CD4-positive, alpha-beta T cell treated with Interleukin-17A for 4 hours (primary cell): ENCODE measurements at regions not wholly inside any gene's neighbourhood (a gene's known extent, or its start where the extent isn't known, plus 50 kb on each side); places are given as distances from the start of the nearest gene placed in this dataset.
"Not testable (repeated sequence)": the region's sequence is repeated elsewhere in the genome, so short reads cannot be mapped to it uniquely, and the experiment has no call there.

Source experiments
- DNase-seq: peaks from one replicate; pipeline ENCODE4 v3.0.0-alpha.2; 2020; ENCODE audit warnings: mixed read lengths

DNA sequence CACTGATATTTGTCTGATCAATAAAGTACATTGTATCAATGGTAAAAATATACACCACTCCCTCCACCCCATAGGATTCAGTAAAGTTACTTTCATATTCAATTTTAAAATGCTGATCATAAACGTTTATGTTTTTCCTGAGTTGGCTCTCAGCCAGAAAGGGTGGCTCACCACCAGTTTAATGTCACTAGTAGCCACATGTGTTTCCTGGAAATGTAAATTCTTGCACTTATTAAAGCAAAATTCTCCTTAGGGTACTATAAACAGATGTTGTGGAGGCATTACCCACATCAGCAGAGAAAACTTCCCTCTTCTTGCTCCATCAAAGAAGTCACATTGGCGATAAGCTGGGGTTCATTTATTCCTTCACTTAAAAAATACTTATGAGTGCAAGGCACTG is 210.3 kb downstream of the SREK1 start:
- no peak for DNase-seq

DNA sequence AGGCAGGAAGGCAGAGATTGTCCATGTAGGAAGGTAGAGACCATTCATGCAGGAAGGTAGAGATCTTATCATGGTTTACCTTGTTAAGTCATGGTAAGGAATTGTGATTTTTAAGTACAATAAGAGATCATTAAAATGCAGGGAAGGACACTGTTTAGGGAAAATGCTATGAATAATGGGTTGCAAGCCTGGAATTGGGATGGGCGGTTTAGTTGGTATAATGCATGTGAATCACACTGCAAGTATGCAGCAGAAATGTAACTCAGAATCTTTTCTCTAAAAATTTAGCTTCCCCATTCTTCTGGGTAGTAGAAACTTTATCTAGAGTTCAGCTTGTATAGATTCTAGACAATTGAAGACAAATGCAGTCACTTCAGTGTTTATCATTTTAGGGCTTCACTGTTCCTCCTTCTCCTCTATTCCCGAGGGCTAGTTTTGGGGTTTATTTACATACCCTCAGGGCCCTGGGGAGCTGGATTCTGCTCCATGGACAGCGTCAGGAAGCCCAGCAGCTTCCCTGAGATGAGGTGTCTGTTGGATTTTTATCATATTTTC is 212.0 kb downstream of the SREK1 start:
- no peak for DNase-seq

DNA sequence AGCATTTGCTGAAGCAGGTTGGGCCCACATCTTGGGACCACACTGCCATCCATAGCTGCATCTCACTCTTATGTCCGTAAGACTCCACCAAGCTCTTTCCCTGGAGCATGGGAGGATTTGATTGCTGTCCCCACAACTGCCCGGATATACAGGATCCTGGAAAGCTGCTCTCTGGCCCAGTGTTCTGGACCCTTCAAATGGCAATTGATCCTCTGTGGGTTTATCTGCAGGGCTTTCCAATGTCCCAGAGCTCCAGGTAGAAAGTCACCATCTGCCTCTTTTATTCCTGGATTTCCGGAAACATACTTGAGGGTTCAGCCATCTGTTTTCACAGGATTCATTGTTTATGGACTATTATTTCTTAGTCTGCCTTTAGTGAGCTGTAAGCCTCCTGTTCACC is 214.6 kb downstream of the SREK1 start:
- no peak for DNase-seq

DNA sequence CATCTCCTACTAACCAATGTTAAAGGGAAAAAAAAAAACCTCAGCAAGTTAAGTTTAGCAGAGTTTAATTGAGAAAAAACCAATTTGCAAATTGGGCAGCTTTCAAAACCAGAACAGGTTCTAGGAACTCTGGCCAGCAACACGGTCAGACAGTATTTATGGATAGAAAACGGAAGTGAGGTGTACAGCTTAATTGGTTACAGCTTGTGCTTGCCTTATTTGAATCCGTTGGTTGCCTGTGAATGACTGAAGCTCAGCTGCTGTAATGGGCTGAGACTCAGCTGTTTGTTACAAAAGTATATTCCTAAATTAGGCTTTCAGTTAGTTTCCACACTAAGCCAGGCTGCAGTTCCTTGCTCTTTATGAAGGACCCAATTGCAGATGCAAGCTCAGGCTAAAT is 217.0 kb downstream of the SREK1 start:
- no peak for DNase-seq

DNA sequence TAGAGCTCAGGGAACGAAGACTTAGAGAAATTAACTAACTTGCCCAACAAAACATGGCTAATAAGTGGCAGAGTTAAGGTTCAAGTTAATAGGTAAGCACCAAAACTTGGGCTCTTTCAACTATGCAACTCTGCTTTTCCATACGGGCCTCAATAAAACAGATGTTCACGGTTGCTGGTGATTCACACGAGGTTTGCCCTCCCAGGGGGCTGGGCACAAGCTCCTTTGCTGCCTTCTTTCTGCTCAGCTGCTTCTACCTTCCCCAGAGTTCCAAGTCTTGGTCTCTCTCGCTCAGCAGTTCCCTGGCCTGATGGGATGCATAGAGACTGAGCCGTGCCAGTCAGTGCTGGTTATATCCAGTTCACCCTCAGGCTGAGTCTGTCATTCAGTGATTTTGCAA is 217.9 kb downstream of the SREK1 start:
- no peak for DNase-seq

DNA sequence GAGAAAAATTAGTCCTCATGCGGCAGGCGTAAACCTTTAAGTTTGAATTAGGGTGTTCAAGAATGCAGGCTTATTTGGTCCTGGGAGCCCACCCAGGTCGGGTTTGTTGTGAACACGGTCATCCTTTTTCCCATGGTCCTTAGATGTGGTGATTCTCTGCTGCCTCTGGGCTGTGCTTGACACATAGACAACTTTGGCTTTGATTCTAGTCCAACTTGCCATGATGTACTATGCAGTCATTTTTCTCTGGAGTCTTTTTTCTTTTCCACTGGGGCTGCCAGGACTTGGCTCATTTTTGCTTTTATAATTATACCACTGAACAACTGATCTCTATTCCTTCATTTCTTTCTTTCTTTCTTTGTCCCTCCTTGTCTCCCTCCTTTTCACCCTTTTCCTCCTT is 218.6 kb downstream of the SREK1 start:
- no peak for DNase-seq

DNA sequence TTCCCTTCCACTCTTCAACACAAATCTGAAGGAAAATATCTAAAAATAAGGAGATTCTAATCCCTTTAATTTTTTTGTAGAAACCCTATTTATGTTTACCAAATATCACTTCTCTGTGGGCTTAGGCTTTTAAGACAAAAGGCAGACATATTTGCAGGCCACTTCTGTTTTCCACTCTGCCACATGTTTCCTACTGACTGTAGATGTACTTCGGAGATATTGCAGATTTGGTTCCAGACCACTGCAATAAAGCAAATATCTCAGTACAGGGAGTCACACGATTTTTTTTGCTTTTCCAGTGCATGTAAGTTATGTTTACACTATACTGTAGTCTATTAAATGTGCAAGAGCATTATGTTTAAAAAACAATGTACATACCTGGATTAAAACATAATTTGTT is 219.0 kb downstream of the SREK1 start:
- DNase-seq: no peak

DNA sequence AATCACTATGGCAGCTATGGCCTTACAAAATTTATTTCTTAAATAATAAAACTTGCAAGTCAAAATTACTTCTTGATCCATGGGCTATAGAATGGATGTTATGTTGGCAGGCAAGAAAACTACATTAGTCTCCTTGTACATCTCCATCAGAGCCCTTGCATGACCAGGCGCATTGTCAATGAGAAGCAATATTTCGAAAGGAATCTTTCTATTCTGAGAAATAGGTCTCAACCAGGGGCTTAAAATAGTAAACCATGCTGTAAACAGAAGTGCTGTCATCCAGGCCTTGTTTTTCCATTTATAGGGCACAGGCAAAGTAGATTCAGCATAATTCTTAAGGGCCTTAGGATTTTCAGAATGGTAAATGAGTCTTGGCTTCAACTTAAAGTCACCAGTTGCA is 220.1 kb downstream of the SREK1 start:
- no peak for DNase-seq

DNA sequence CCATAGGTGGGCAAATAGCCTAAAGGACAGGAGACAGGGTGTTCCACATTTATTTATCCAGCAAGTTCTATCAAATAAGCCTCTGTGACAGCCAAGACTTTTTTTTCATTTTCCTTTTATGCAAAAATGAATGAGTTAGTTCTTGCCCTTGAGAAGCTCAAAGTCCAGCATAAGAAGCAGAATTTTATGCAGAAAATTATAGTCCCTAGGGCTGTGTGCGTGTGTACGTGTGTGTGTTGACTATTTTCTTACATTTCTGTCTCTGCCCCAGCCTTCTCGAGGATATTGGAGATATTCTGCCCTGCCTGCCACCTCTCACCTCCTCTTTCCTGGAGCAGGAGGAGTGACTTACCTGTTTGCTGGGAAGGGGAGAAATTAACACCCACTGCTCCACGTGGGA is 221.9 kb downstream of the SREK1 start:
- DNase-seq: no peak

DNA sequence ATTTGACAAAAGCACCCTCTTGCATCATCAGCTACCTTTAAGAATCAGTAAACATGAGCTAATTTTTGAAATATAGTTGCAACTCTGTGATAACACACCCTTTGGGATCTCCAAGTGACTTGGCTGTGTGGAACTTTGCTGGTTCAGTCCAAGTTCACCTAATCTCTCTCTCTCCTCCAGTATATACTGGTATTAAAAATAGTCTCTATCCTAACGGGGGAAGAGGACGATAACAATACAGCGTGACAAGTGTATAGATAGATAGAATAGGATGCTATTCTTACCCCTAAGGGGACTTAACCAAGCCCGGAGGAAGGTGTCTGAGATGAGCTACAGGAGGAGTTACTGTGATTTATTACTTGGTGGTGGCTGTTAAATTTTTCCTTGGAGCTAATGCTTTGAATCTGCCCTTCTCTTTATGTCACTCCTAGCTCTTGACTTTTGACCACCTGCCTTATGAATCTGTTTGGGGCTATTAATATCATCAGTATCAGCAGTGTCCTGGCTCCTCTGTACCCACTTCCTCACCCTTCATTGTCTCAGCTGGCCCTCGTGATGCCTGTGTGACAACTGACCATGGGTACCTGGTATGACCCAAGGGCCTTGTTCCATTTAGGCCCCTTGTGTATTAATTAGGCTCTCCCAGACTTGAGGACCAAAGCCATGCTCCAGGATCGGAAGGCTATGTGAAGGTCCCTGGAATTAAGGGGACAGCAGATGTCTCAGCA is 223.9 kb downstream of the SREK1 start:
- no peak for DNase-seq

DNA sequence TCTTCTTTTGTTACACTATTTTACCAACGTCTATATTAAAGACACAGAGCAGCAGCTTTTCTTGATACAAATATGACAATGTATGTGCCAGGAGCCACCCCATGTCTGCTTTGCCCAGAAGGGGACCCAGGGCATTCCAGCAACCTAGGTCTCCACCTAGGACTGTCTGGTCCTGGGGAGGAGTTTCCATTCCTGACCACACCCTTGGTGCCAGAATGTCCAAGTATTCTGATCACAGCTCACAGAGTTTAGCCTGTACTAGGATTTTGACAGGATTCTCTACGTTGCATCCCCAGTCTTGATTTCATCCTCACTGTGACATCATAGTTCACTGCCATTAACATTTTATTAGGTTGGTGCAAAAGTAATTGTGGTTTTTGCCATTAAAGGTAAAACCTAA is 224.7 kb downstream of the SREK1 start:
- DNase-seq: no peak

DNA sequence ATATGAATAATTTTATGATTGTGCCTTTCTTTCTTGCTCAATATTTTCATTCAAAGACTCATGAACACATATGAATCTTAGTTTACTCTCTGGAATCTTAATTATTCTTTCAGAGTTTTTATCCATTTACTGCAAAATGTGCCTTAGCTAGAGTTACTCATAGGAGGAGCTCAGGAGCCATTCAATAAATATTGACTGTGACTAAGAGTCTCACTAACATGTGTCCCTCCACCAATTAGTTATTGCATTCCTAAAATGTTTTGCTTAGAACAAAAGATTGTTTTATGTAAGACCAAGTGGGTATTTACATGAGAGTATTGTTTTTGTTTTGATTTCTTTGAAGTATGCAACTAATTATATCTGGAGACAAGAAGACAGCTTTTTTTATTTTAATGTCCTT is 218.4 kb upstream of the MAST4 start:
- no peak for DNase-seq

DNA sequence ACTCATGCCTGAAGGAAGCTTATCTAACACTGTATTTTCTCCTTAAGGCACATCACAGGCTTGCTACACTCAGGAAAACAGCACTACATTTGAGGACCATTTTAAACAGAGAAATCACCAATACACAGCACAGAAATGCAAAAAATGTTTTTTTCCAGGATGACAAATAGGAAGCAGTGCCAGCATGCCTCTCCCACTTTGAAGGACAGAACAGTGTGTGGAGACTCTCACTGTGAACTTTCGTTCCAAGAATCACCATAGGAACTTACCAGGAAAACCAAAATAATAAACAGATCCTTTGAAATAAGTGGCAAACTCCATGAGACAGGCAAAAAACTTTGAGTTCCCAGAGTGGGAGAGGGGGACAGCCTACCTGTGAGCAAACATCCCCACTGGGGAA is 217.8 kb upstream of the MAST4 start:
- DNase-seq: no peak

DNA sequence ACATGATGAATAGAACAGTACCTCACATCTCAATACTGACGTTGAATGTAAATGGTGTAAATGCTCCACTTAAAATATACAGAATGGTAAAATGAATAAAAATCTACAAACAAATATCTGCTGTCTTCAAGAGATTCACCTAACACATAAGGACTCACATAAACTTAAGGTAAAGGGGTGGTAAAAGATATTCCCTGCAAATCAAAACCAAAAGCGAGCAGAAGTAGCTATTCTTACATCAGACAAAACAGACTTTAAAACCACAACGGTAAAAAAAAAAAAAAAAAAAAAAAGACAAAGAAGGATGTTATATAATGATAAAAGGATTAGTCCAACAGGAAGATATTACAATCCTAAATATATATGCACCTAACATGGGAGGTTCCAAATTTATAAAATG is 214.0 kb upstream of the MAST4 start:
- DNase-seq: no peak

DNA sequence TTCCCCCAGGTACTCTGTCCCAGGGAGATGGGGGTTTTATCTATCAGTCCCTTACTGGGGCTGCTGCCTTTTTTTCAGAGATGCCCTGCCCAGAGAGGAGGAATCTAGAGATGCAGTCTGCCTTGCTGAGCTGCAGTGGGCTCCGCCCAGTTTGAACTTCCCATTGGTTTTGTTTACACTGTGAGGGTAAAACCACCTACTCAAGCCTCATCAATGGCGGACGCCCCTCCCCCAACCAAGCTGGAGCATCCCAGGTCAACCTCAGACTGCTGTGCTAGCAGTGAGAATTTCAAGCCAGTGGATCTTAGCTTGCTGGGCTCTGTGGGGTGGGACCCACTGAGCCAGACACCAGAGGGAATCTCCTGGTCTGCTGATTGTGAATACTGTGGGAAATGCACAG is 191.0 kb upstream of the MAST4 start:
- DNase-seq: not testable (repeated sequence)

DNA sequence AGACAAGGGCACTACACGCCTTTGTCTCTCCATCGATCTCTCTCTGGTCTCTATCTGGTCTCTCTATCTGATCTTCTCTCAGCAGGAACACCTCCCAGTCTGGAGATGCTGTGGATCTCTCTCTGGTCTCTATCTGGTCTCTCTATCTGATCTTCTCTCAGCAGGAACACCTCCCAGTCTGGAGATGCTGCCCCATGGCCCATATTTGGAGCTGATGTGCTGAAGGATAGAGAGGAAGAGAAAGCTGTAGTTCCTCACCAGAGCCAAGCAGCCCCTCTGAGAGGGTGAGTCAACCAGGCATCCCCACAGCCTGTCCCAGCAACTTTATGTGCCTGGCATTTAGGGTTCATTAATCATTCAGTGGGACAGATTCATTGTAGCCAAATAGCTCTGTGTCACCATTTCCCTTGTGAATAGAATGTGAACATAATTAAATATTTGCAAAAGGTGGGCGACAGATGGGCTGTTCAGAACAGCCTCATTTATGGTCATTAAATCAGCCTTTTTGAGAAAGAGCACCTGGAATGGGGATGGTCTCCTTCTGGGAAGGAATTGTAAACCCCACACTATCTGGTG is 189.3 kb upstream of the MAST4 start:
- no peak for DNase-seq

DNA sequence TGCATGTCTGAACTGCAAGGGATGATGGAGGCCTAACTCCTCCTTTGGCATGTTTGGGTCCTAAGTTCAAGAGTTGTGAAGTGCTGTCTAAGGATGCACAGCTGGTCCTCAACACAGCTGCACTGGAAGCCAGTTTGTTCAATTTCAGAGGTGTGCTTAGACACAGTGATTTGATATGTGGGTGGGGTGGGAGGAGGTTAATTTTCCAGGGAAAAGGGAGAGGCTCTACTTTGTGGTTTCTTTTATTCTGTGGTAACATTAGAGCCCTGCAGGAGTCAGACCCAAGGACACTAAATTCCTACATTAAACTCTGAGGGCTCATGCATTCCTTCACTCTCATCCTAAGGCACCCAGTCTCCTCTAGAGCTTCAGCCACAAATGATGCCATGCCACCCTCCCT is 188.4 kb upstream of the MAST4 start:
- no peak for DNase-seq

DNA sequence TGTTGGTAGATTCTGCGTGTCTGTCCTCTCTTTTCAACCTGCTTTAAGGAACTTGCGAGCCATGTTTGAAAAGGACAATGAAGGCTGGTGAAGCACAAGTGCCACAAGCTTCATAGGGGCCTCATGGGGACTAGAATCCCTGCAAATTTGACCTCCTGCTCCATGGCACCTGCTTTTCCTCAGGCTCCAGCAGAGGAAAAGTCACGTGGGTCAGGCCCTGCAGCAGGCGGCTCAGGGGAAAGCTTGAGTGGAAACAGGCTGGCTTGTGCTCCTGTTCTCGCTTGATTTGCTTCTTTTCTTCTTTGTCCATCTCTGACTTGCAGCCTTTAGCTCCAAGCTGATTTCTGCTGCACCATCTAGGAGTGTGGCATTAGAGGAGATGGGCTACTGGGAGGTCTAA is 187.6 kb upstream of the MAST4 start:
- DNase-seq: no peak

DNA sequence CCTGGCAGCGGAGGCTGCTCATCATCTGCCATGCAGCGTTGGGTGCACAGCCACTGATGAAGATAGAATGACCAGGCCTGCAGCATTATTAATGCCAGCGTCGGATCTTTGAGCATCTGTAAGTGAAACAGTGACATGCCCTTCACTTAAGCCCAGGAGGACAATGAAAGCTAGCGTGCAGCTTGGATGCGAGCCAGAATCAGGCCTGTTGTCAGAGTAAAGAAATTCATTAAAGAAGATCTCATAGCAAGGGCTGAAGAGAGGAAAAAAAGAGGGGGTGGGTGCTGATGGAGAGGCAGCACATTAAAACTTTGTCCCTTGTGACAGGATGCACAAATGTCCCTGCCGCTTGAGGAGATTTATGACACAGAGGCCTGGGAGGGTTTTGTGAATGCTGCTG is 186.1 kb upstream of the MAST4 start:
- no peak for DNase-seq

DNA sequence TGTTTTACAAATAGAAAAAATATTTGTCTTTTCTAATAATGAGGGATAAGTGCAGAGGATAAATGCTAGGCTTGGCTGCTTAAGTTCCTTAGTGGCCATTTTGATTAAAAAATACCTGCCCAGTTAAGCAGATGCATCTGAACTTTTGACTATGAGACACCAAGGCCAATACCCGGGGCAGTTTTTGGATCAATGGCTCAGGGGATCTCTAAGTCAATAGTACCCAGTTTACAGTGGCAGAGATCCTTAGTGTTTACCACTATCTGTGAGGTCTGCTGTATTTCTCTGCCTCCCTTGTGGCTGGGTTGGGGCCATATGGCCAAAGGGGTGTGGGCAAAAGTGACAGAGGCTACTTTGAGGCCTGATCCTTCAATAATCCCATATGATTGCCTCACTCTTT is 184.5 kb upstream of the MAST4 start:
- DNase-seq: no peak

DNA sequence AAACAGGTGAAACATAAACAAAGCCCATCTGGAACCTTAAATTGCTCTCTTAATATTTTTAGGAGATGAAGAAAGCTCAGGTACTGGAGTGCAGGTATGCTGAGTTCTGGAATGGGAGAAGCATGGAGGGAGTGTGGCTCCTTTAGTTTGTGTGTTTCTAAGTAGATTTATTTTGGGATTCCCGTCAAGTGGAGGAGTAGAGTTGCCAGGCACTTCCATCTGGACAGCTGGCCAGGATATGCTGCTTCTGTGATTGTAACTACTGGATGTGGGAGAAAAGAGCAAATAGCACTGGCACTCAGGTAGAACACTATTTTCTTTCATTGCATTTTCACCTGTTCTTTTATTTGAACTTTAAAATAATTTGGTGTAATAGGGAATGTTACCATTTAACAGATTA is 182.3 kb upstream of the MAST4 start:
- DNase-seq: no peak

DNA sequence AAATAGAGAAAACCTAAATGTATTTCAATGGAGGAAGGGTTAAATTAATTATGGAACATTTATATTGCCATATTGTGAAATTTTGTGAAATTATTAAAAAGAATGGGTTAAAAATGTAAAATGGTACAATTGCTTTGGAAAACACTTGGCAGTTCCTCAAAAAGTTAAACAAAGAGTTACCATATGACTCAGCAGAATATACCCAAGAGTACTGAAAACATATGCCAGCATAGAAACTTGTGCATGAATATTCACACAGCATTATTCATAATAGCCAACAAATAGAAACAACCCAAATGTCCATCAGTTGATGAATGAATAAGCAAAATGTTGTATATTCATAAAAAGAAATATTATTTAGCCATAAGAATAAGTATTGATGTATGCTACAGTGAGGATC is 181.0 kb upstream of the MAST4 start:
- no peak for DNase-seq

DNA sequence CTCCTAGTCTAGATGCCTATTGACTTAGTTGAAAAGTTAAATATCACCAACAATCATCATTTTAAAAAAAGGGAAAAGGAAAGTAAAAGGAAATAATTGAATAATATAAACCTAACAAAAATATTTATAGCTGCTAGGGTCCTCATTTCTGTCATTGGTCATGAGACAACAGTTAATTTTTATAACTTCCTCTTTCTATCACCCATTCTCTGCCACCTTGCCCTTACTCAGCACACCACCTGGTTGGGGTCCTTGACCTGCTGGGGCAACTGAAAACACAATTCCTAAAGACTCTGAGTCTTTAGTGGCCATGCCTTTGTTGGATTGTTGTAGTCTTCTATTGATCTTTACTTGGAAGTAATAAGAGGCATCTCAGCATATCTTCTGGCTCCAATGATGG is 179.5 kb upstream of the MAST4 start:
- DNase-seq: no peak

DNA sequence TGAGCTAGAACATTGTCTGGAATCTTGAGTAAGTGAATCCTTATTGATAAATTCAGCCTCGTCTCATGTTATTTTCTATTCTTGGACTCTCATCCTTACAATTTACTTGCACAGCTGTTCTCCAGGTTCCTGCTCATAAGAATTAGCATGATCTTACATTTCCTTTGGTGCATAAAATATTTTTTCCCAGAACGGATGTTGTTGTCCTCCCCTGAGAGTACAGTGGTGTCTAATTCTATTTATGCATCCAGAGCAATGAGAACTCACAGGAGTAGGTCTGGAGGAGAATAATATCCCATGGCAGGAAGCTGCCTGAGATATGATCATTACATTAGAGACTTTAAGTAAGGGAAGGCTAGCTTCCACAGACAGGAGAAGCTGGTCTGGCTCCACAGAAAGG is 178.4 kb upstream of the MAST4 start:
- no peak for DNase-seq

DNA sequence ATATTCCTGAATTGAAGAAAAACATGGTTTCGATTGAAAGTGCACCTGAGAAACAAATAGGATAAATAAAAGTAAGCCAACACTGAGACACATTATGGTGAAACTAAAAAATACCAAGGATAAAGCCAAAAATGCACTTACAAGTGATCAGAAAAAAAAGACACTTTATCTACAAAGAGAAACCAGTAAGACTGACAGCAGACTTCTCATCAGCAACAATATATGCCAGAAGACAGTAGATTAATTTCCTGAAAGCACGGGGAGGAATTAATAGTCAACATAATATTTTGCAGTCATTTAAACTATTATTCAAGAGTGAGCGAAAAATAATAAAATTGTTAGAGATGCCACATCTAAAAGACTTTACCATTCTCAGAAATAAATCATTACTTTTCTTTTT is 172.7 kb upstream of the MAST4 start:
- DNase-seq: no peak
